ENCODE measurements at regions not wholly inside any gene's neighbourhood (a gene's known extent, or its start where the extent isn't known, plus 50 kb on each side); places are given as distances from the start of the nearest gene placed in this dataset.

DNA sequence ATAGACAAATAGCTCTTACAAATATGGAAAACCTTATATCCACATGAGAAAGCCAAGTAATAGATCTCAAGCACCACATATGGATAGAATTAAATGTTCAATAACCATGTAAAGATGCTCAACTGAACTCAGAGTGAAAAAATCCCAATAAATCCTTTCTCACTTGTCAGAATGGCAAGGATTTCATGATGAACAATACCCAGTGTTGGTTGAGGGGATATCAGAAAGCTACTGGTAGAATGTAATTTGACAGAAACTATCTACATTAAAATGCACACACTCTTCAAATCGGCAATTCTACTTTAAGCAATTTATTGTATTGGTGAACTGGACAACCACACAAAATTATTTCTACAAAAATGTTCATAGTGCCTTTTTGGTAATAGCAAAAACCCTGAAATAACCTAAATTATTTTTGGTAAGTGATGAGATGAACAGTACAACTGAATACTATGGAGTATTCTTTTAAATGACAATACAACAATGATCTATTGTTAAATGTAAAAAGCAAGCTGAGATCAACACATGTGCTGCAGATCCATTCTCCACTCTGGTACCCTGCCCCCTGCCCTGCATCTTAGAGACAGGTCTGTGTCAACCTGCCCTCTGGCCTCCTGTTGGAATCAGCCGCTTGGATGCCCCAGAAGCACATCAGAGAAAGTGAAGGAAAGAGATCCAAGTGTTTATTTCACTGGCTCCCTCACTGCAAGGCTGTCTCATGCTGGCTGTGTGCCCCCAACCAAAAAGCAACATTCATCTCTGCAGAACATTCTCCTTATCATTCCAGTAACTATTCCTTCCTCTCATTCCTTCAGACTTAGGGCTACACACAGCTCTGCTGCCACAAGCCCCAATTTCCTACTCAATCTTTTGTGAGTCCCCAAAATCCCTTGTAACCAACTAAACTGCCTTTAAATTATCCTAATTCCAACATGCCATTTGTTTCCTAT lies 442.5 kb downstream of the LRATD1 start:
- no peak for TF ChIP-seq CTCF (IDR thresholded peaks at IDR 0.05)
- no peak for TF ChIP-seq POLR2A (IDR thresholded peaks at IDR 0.05)
